ENCODE measurements at regions not wholly inside any gene's neighbourhood (a gene's known extent, or its start where the extent isn't known, plus 50 kb on each side); places are given as distances from the start of the nearest gene placed in this dataset.

DNA sequence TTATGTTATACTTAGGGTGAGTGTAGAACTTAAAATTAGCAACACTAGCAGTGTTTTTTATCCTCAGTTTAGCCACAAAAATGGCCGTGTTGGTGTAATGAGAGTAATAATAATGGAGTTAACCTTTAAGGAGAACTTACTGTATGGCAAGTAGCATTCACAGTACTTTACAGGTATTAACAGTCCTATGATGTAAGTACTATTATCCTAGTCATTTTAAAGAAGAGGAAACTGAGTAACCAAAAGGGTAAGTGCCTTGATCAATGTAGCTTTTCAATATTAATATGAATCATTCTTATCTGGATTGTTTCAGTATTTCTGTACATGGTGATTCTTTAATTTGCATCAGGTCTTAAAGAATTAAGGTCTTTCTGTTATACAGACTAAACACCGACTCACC is 170.3 kb downstream of the CD47 start:
- TF ChIP-seq, protein P1, sequence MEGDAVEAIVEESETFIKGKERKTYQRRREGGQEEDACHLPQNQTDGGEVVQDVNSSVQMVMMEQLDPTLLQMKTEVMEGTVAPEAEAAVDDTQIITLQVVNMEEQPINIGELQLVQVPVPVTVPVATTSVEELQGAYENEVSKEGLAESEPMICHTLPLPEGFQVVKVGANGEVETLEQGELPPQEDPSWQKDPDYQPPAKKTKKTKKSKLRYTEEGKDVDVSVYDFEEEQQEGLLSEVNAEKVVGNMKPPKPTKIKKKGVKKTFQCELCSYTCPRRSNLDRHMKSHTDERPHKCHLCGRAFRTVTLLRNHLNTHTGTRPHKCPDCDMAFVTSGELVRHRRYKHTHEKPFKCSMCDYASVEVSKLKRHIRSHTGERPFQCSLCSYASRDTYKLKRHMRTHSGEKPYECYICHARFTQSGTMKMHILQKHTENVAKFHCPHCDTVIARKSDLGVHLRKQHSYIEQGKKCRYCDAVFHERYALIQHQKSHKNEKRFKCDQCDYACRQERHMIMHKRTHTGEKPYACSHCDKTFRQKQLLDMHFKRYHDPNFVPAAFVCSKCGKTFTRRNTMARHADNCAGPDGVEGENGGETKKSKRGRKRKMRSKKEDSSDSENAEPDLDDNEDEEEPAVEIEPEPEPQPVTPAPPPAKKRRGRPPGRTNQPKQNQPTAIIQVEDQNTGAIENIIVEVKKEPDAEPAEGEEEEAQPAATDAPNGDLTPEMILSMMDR (conservative IDR thresholded peaks at IDR 0.05; ENCODE audit: low read length), result no peak
- TF ChIP-seq EZH2phosphoT487 (IDR thresholded peaks at IDR 0.05; ENCODE audit: borderline replicate concordance), result no peak
